ENCODE measurements at regions not wholly inside any gene's neighbourhood (a gene's known extent, or its start where the extent isn't known, plus 50 kb on each side); places are given as distances from the start of the nearest gene placed in this dataset.

GRCh38 chr4:136763919-136764318, 768.4 kb downstream of the PCDH18 start:
- H3K27me3 ChIP-seq, result no peaks in the 10 kb centered on the region
- no peak for FAIRE-seq
- H3K4me1 ChIP-seq, result no peaks in the 10 kb centered on the region
- DNase-seq, result no peak
- ATAC-seq, result no peak
- H3K27ac ChIP-seq, result no peak overlapping the region
- no peak for TF ChIP-seq CTCF (IDR thresholded peaks at IDR 0.05)
- no peak overlapping the region for H3K4me3 ChIP-seq
- 74 to 78% methylated on average over 3 of the region's 3 CpGs for WGBS, 2 donors
- H3K9me3 ChIP-seq, result no peaks in the 10 kb centered on the region
- H3K36me3 ChIP-seq, result no peaks in the 10 kb centered on the region
- intact Hi-C loops (cut with DNase I), result no loop called here

GRCh38 chr4:136755531-136755916, 776.8 kb downstream of the PCDH18 start:
- DNase-seq (no peak), FAIRE-seq (no peak), ATAC-seq (no peak)
- intact Hi-C loops (cut with DNase I), result no loop called here
- Histone ChIP-seq H3K36me3 (no peaks in the 10 kb centered on the region), H3K27ac (no peak overlapping the region), H3K9me3 (no peaks in the 10 kb centered on the region), H3K27me3 (no peaks in the 10 kb centered on the region), H3K4me1 (peaks cover 0 to 3% (median 0%) of the 10 kb centered on the region in 3 donors), H3K4me3 (no peak overlapping the region)
- TF ChIP-seq CTCF (IDR thresholded peaks at IDR 0.05), result no peak
- 64 to 66% methylated on average over 1 of the region's 1 CpG for WGBS, 2 donors

- WGBS, 2 donors, result 32 to 44% methylated on average over 2 of the region's 2 CpGs
- FAIRE-seq (no peak), ATAC-seq (no peak), DNase-seq (no peak)
- intact Hi-C loops (cut with DNase I), result no loop called here
- H3K36me3 ChIP-seq, result no peaks in the 10 kb centered on the region
- H3K27ac ChIP-seq, result no peak overlapping the region
- TF ChIP-seq CTCF (IDR thresholded peaks at IDR 0.05), result no peak
- H3K9me3 ChIP-seq, result no peaks in the 10 kb centered on the region
- H3K4me3 ChIP-seq, result no peak overlapping the region
- H3K27me3 ChIP-seq, result no peaks in the 10 kb centered on the region
- H3K4me1 ChIP-seq, result peaks cover 0 to 3% (median 0%) of the 10 kb centered on the region in 3 donors
Observed at GRCh38 chr4:136754810-136755530, 777.3 kb downstream of the PCDH18 start.

GRCh38 chr4:136751556-136751955, 780.7 kb downstream of the PCDH18 start:
- Histone ChIP-seq H3K9me3 (no peaks in the 10 kb centered on the region), H3K4me1 (peaks cover 0 to 3% (median 0%) of the 10 kb centered on the region in 3 donors), H3K4me3 (no peak overlapping the region), H3K27me3 (no peaks in the 10 kb centered on the region), H3K27ac (no peak overlapping the region), H3K36me3 (no peaks in the 10 kb centered on the region)
- DNase-seq (no peak), ATAC-seq (no peak), FAIRE-seq (no peak)
- intact Hi-C loops (cut with DNase I), result no loop called here
- no peak for TF ChIP-seq CTCF (IDR thresholded peaks at IDR 0.05)
- 28 to 30% methylated on average over 1 of the region's 1 CpG for WGBS, 2 donors

- Histone ChIP-seq H3K27ac (no peak overlapping the region), H3K4me3 (no peak overlapping the region), H3K36me3 (no peaks in the 10 kb centered on the region), H3K4me1 (peaks cover 0 to 3% (median 0%) of the 10 kb centered on the region in 3 donors), H3K27me3 (no peaks in the 10 kb centered on the region), H3K9me3 (no peaks in the 10 kb centered on the region)
- DNase-seq (no peak), ATAC-seq (no peak), FAIRE-seq (no peak)
- WGBS, 2 donors, result 37 to 53% methylated on average over 3 of the region's 3 CpGs
- no peak for TF ChIP-seq CTCF (IDR thresholded peaks at IDR 0.05)
- intact Hi-C loops (cut with DNase I), result no loop called here
Observed at GRCh38 chr4:136750897-136751296, 781.4 kb downstream of the PCDH18 start.
